ENCODE measurements at regions not wholly inside any gene's neighbourhood (a gene's known extent, or its start where the extent isn't known, plus 50 kb on each side); places are given as distances from the start of the nearest gene placed in this dataset.

GRCh38 chr4:38385093-38386004, 278.6 kb upstream of the KLF3 start:
- TF ChIP-seq CTCF (IDR thresholded peaks at IDR 0.05; ENCODE audit: poor library complexity, severe bottlenecking): no peak
- no peak for TF ChIP-seq REST (IDR thresholded peaks at IDR 0.05; ENCODE audit: borderline replicate concordance)
- no peak for TF ChIP-seq TAF1 (IDR thresholded peaks at IDR 0.05; ENCODE audit: low read depth)
- no peak for TF ChIP-seq EZH2 (IDR thresholded peaks at IDR 0.05; ENCODE audit: borderline replicate concordance, insufficient read depth, low read length, poor library complexity, severe bottlenecking)
- no peak for TF ChIP-seq SMC3 (conservative IDR thresholded peaks at IDR 0.05; ENCODE audit: poor library complexity)
- TF ChIP-seq POLR2AphosphoS5 (IDR thresholded peaks at IDR 0.05): no peak
- TF ChIP-seq EP300 (conservative IDR thresholded peaks at IDR 0.05; ENCODE audit: poor library complexity, severe bottlenecking): no peak
- TF ChIP-seq RAD21 (conservative IDR thresholded peaks at IDR 0.05): no peak
- TF ChIP-seq MXI1 (conservative IDR thresholded peaks at IDR 0.05; ENCODE audit: poor library complexity, severe bottlenecking): no peak
